ENCODE measurements at regions not wholly inside any gene's neighbourhood (a gene's known extent, or its start where the extent isn't known, plus 50 kb on each side); places are given as distances from the start of the nearest gene placed in this dataset.

GRCh38 chr1:81135524-81135923 is 665.2 kb upstream of the ADGRL2 start:
- TF ChIP-seq CTCF (IDR thresholded peaks at IDR 0.05) = no peak

DNA sequence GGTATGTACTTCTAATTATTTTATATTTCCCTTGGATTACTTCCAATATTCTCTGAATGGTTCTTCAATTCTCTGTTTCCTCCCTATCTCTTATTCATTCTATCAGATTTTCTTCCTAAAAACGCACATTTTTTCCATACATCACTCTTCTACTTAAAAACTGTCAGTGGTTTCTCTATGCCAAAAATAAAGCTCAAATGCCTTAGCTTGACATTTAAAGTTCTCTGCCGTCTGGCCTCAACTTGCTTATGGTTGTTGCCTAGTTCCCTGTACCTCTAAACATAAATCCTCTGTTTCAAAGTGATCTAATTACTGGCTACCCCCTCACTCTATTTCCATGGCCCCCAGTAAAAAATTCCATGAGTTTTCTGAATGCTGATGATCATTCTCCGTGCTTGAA is 671.0 kb upstream of the ADGRL2 start:
- TF ChIP-seq CTCF (IDR thresholded peaks at IDR 0.05) = no peak
- H3K9me3 ChIP-seq = no peaks in the 10 kb centered on the region
- no peak overlapping the region for H3K27ac ChIP-seq
- H3K4me1 ChIP-seq (ENCODE audit: control insufficient read depth in 1 of 2, insufficient read depth in 1 of 2, low read depth in 1 of 2, low read length in 1 of 2) = peaks cover 17 to 22% of the 10 kb centered on the region in 2 experiments
- H3K4me3 ChIP-seq (ENCODE audit: low read depth in 1 of 2, low read length in 1 of 2) = no peak overlapping the region
- no peaks in the 10 kb centered on the region for H3K27me3 ChIP-seq
- no peaks in the 10 kb centered on the region for H3K36me3 ChIP-seq

More at GRCh38 chr1:81135524-81135923, 665.2 kb upstream of the ADGRL2 start:
- H3K4me1 ChIP-seq (ENCODE audit: control insufficient read depth in 1 of 2, insufficient read depth in 1 of 2, low read depth in 1 of 2, low read length in 1 of 2) = no peaks in the 10 kb centered on the region
- no peaks in the 10 kb centered on the region for H3K9me3 ChIP-seq
- H3K27ac ChIP-seq = no peak overlapping the region
- H3K36me3 ChIP-seq = no peaks in the 10 kb centered on the region
- H3K27me3 ChIP-seq = no peaks in the 10 kb centered on the region
- H3K4me3 ChIP-seq (ENCODE audit: low read depth in 1 of 2, low read length in 1 of 2) = no peak overlapping the region

DNA sequence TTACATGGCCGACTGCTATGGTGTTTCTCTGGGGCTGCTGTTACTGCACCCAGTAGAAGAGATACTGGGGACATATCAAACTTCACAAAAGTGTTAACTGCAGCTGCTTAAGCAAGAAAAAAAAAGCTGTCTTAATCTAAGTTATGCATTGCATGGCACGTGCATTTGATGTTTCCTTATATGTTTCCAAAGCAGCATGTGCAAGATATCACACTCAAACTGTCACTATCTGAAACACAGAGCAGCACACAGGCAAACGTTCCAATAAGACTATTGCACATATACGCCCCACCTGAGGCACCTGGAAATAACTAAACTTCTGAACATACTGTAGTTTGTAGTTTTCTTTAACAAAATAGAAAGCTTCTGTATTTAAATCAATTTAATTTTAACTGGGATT is 671.4 kb upstream of the ADGRL2 start:
- H3K27ac ChIP-seq = no peak overlapping the region
- H3K4me3 ChIP-seq (ENCODE audit: low read depth in 1 of 2, low read length in 1 of 2) = no peak overlapping the region
- no peaks in the 10 kb centered on the region for H3K9me3 ChIP-seq
- H3K36me3 ChIP-seq = no peaks in the 10 kb centered on the region
- no peak for TF ChIP-seq CTCF (IDR thresholded peaks at IDR 0.05)
- H3K27me3 ChIP-seq = no peaks in the 10 kb centered on the region
- H3K4me1 ChIP-seq (ENCODE audit: control insufficient read depth in 1 of 2, insufficient read depth in 1 of 2, low read depth in 1 of 2, low read length in 1 of 2) = peaks cover 18 to 26% of the 10 kb centered on the region in 2 experiments

DNA sequence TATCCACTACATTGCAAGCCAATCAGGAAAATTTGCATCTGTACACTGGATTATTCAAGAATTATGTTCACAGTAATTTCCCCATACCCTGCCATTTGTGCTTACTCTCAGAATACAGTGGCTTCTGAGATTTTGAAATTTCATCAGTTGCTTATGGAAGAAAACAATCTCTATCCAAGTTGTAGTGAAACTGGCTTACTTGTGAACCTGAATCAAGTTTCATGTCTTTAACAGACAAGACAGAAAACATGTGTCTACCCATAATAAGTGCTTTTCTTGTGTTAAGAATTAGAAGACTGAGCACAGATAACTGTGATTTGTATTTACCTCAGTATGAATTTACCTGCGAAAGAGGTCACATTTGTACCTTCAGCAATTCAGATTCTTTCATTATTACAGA is 672.7 kb upstream of the ADGRL2 start:
- H3K36me3 ChIP-seq = no peaks in the 10 kb centered on the region
- H3K27me3 ChIP-seq = no peaks in the 10 kb centered on the region
- no peak for TF ChIP-seq CTCF (IDR thresholded peaks at IDR 0.05)
- H3K9me3 ChIP-seq = no peaks in the 10 kb centered on the region
- H3K4me3 ChIP-seq (ENCODE audit: low read depth in 1 of 2, low read length in 1 of 2) = no peak overlapping the region
- H3K27ac ChIP-seq = no peak overlapping the region
- H3K4me1 ChIP-seq (ENCODE audit: control insufficient read depth in 1 of 2, insufficient read depth in 1 of 2, low read depth in 1 of 2, low read length in 1 of 2) = peaks cover 18 to 28% of the 10 kb centered on the region in 2 experiments

DNA sequence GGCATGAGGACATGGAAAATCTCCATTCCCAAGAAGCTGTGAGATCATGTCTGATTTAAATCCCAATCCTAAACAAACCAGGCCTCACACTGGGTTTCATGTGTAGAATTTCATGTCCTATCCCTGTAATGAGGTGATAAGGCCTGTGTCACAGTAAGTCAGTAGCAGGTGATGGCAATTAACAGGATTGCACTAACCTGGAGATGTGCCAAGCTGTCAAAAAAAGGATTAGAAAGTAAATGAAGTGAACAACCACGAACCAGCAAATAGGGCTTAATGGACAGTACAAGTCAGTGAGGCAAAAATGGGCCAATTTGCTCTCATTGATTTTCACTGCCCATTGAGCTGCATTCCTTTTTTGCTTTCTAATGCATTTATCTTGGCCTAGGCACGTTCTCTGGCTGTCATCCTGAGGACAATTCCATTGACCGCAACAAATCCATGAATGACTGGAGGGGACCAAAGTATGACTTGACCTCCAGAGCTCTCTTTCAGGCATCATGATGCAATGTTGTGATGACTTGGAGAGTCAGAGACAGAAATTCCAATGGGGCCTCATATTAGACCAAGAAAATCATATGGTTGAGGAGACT is 673.6 kb upstream of the ADGRL2 start:
- H3K36me3 ChIP-seq = no peaks in the 10 kb centered on the region
- H3K27ac ChIP-seq = no peak overlapping the region
- no peak overlapping the region for H3K4me3 ChIP-seq (ENCODE audit: low read depth in 1 of 2, low read length in 1 of 2)
- no peak for TF ChIP-seq CTCF (IDR thresholded peaks at IDR 0.05)
- peaks cover 19 to 38% of the 10 kb centered on the region in 2 experiments for H3K4me1 ChIP-seq (ENCODE audit: control insufficient read depth in 1 of 2, insufficient read depth in 1 of 2, low read depth in 1 of 2, low read length in 1 of 2)
- H3K9me3 ChIP-seq = no peaks in the 10 kb centered on the region
- H3K27me3 ChIP-seq = no peaks in the 10 kb centered on the region

All from neutrophil (primary cell).